NCI-H2196 (cell line): ENCODE measurements at regions not wholly inside any gene's neighbourhood (a gene's known extent, or its start where the extent isn't known, plus 50 kb on each side); places are given as distances from the start of the nearest gene placed in this dataset.
A peak's percentile ranks its signal among the peaks of the same experiment; 100 is the strongest.
"Not testable (repeated sequence)": the region's sequence is repeated elsewhere in the genome, so short reads cannot be mapped to it uniquely, and the experiment has no call there.

Experiments
- DNase-seq: peaks from one replicate; lab custom pipeline; 2025; ENCODE audit not compliant: unreplicated experiment; lab: John Stamatoyannopoulos, UW

- no peak for DNase-seq
These were observed 122.5 kb downstream of the CETN3 start for GRCh38 chr5:90287036-90287435.

GRCh38 chr5:90285581-90285980, 124.0 kb downstream of the CETN3 start:
- no peak for DNase-seq

GRCh38 chr5:90284375-90284774, 125.2 kb downstream of the CETN3 start:
- DNase-seq, result no peak

GRCh38 chr5:90279091-90279490, 130.5 kb downstream of the CETN3 start:
- no peak for DNase-seq

GRCh38 chr5:90274216-90274615, 135.3 kb downstream of the CETN3 start:
- DNase-seq, result no peak

GRCh38 chr5:90267646-90268045, 141.9 kb downstream of the CETN3 start:
- no peak for DNase-seq

- DNase-seq, result no peak
These were observed 144.1 kb downstream of the CETN3 start for GRCh38 chr5:90265545-90265857.

- DNase-seq, result peak; percentile 54
These were observed 144.6 kb downstream of the CETN3 start for GRCh38 chr5:90264689-90265544.

- DNase-seq, result no peak
These were observed 146.3 kb downstream of the CETN3 start for GRCh38 chr5:90263102-90263820.

GRCh38 chr5:90251447-90251846, 158.1 kb downstream of the CETN3 start:
- no peak for DNase-seq

- no peak for DNase-seq
These were observed 160.9 kb downstream of the CETN3 start for GRCh38 chr5:90248640-90249039.

GRCh38 chr5:90243848-90244247, 165.7 kb downstream of the CETN3 start:
- not testable (repeated sequence) for DNase-seq

GRCh38 chr5:90233476-90233875, 176.1 kb downstream of the CETN3 start:
- no peak for DNase-seq

GRCh38 chr5:90231688-90232087, 177.9 kb downstream of the CETN3 start:
- DNase-seq, result no peak

- no peak for DNase-seq
These were observed 181.9 kb downstream of the CETN3 start for GRCh38 chr5:90227683-90228082.

GRCh38 chr5:90226433-90227099, 183.0 kb downstream of the CETN3 start:
- DNase-seq, result no peak

GRCh38 chr5:90224342-90224741, 185.2 kb downstream of the CETN3 start:
- DNase-seq, result no peak

GRCh38 chr5:90223756-90224155, 185.8 kb downstream of the CETN3 start:
- no peak for DNase-seq

GRCh38 chr5:90221951-90222350, 187.6 kb downstream of the CETN3 start:
- DNase-seq, result no peak

- DNase-seq, result no peak
These were observed 189.0 kb downstream of the CETN3 start for GRCh38 chr5:90220554-90220953.

GRCh38 chr5:90214991-90215390, 194.6 kb downstream of the CETN3 start:
- DNase-seq, result no peak

- DNase-seq, result not testable (repeated sequence)
These were observed 201.2 kb downstream of the CETN3 start for GRCh38 chr5:90208323-90208722.
